Neuronal stem cell (in vitro differentiated cells): ENCODE measurements at regions not wholly inside any gene's neighbourhood (a gene's known extent, or its start where the extent isn't known, plus 50 kb on each side); places are given as distances from the start of the nearest gene placed in this dataset.

Experiments used
- DNase-seq: peaks from one replicate; pipeline ENCODE4 v3.0.0-alpha.2; 2013; ENCODE audit warnings: low spot score
- H2AFZ ChIP-seq: one replicate; pipeline ENCODE4 v1.6.1; 2013; ENCODE audit warnings: mild to moderate bottlenecking, low read length, inconsistent platforms
- H2AK5ac ChIP-seq: 2 replicates; pipeline ENCODE4 v1.6.1; 2013; ENCODE audit warnings: low read depth, mild to moderate bottlenecking, inconsistent platforms, low read length, moderate library complexity, mixed read lengths
- H2BK120ac ChIP-seq: 2 replicates; pipeline ENCODE4 v1.6.1; 2013; ENCODE audit warnings: low read depth, mild to moderate bottlenecking, inconsistent platforms, low read length, moderate library complexity, mixed read lengths
- H2BK12ac ChIP-seq: one replicate; pipeline ENCODE4 v1.6.1; 2013; ENCODE audit warnings: low read length, inconsistent platforms
- H2BK15ac ChIP-seq: 2 replicates; pipeline ENCODE4 v1.6.1; 2013; ENCODE audit warnings: mild to moderate bottlenecking, low read length, inconsistent platforms, mixed read lengths
- H2BK5ac ChIP-seq: one replicate; pipeline ENCODE4 v1.6.1; 2013; ENCODE audit warnings: inconsistent platforms, mild to moderate bottlenecking, low read length, moderate library complexity
- H3K14ac ChIP-seq: one replicate; pipeline ENCODE4 v1.6.1; 2013; ENCODE audit warnings: low read length, inconsistent platforms
- H3K18ac ChIP-seq: 2 replicates; pipeline ENCODE4 v1.6.1; 2013; ENCODE audit warnings: low read length, inconsistent platforms
- H3K23ac ChIP-seq: 2 replicates; pipeline ENCODE4 v1.6.1; 2013; ENCODE audit warnings: low read depth, mild to moderate bottlenecking, mixed read lengths, low read length, inconsistent platforms; ENCODE audit not compliant: poor library complexity
- H3K27ac ChIP-seq: replicated peaks from 3 replicates; pipeline ENCODE4 v1.5.1; 2013; ENCODE audit warnings: low read length, inconsistent platforms
- H3K27me3 ChIP-seq, 3 experiments: 2 replicates each; pipeline ENCODE4 v1.6.1; 2013; ENCODE audit warnings: low read length in 3 of 3, mild to moderate bottlenecking in 2 of 3, inconsistent platforms in 1 of 3, low read depth in 1 of 3, mixed read lengths in 1 of 3, moderate library complexity in 1 of 3; ENCODE audit not compliant: control insufficient read depth in 3 of 3, insufficient read depth in 3 of 3
- H3K36me3 ChIP-seq, 2 donors: replicated peaks in 1 of 2; 2 replicates each; pipeline ENCODE4 v1.6.1; 2013; ENCODE audit warnings: low read length in 2 of 2; ENCODE audit not compliant: control insufficient read depth in 2 of 2, insufficient read depth in 2 of 2
- H3K4ac ChIP-seq: 2 replicates; pipeline ENCODE4 v1.6.1; 2013; ENCODE audit warnings: inconsistent platforms, mild to moderate bottlenecking, low read length, moderate library complexity
- H3K4me1 ChIP-seq, 2 donors: 1 replicate in 1 of 2; 2 replicates in 1 of 2; pipeline ENCODE4 v1.6.1; 2013; ENCODE audit warnings: low read length in 2 of 2, low read depth in 1 of 2; ENCODE audit not compliant: control insufficient read depth in 2 of 2, insufficient read depth in 1 of 2
- H3K4me2 ChIP-seq: one replicate; pipeline ENCODE4 v1.6.1; 2013; ENCODE audit warnings: mild to moderate bottlenecking, low read length, inconsistent platforms; ENCODE audit not compliant: insufficient read depth, poor library complexity, severe bottlenecking
- H3K4me3 ChIP-seq, 2 donors: 2 replicates each; pipeline ENCODE4 v1.5.1; 2013; ENCODE audit warnings: low read length in 2 of 2, mild to moderate bottlenecking in 2 of 2, inconsistent platforms in 1 of 2, moderate library complexity in 1 of 2
- H3K79me1 ChIP-seq: one replicate; pipeline ENCODE4 v1.6.1; 2013; ENCODE audit warnings: low read depth, mild to moderate bottlenecking, inconsistent platforms, low read length, moderate library complexity
- H3K9ac ChIP-seq: one replicate; pipeline ENCODE4 v1.6.1; 2013; ENCODE audit warnings: mild to moderate bottlenecking, low read depth, low read length, inconsistent platforms; ENCODE audit not compliant: poor library complexity
- H3K9me3 ChIP-seq, 2 donors: replicated peaks in 1 of 2; 2 replicates each; pipeline versions ENCODE3 to v1.6.1; 2013; ENCODE audit warnings: low read length in 2 of 2, mild to moderate bottlenecking in 2 of 2, inconsistent platforms in 1 of 2, low read depth in 1 of 2, mixed read lengths in 1 of 2, moderate library complexity in 1 of 2; ENCODE audit not compliant: control insufficient read depth in 2 of 2, insufficient read depth in 1 of 2
- H4K8ac ChIP-seq: one replicate; pipeline ENCODE4 v1.6.1; 2013; ENCODE audit warnings: low read depth, mild to moderate bottlenecking, inconsistent platforms, low read length, moderate library complexity
- H4K91ac ChIP-seq: one replicate; pipeline ENCODE4 v1.6.1; 2013; ENCODE audit warnings: low read length, low read depth, mild to moderate bottlenecking, inconsistent platforms; ENCODE audit not compliant: poor library complexity
- WGBS, 2 donors: extraction: QIAGEN DNeasy Blood & Tissue Kit; methylation state at CpG; one replicate each; pipeline ENCODE4 v1.1.7; 2013; ENCODE audit warnings: missing lambda C conversion rate in 2 of 2, mixed read lengths in 1 of 2; ENCODE audit not compliant: insufficient read length in 2 of 2, insufficient replicate concordance in 1 of 2; ENCODE audit errors: extremely low coverage in 2 of 2; 5-methylcytosine and 5-hydroxymethylcytosine counted together

GRCh38 chr13:111620166-111620565, 299.7 kb downstream of the TEX29 start:
- H3K4me2 ChIP-seq, result no peak overlapping the region
- no peak overlapping the region for H3K27ac ChIP-seq
- H2BK12ac ChIP-seq, result peak overlapping the region; percentile 14
- no peak overlapping the region for H3K14ac ChIP-seq
- no CpG with 5 or more reads among the region's 6 CpGs for WGBS, 2 donors
- H2AFZ ChIP-seq, result no peak overlapping the region
- no peak overlapping the region for H3K9ac ChIP-seq
- no peak overlapping the region for H2BK15ac ChIP-seq
- no peak overlapping the region for H3K4ac ChIP-seq
- peaks cover 2% of the 10 kb centered on the region in 2 donors for H3K4me1 ChIP-seq
- H4K91ac ChIP-seq, result no peak overlapping the region
- no peak overlapping the region for H3K23ac ChIP-seq
- H2BK120ac ChIP-seq, result no peak overlapping the region
- H3K18ac ChIP-seq, result no peak overlapping the region
- no peak overlapping the region for H3K4me3 ChIP-seq
- H3K79me1 ChIP-seq, result peaks cover 3% of the 10 kb centered on the region
- H2AK5ac ChIP-seq, result no peak overlapping the region
- no peak for DNase-seq
- H3K27me3 ChIP-seq, result no peaks in the 10 kb centered on the region
- H3K9me3 ChIP-seq, result no peaks in the 10 kb centered on the region
- no peak overlapping the region for H2BK5ac ChIP-seq
- H3K36me3 ChIP-seq, result peaks cover 0 to 2% of the 10 kb centered on the region in 2 donors
- H4K8ac ChIP-seq, result no peak overlapping the region

GRCh38 chr13:111620586-111620985, 300.1 kb downstream of the TEX29 start:
- no peaks in the 10 kb centered on the region for H3K27me3 ChIP-seq
- H3K36me3 ChIP-seq, result peaks cover 0 to 2% of the 10 kb centered on the region in 2 donors
- peaks cover 2% of the 10 kb centered on the region in 2 donors for H3K4me1 ChIP-seq
- peak overlapping the region; percentile 14 for H2BK12ac ChIP-seq
- no peak overlapping the region for H3K4ac ChIP-seq
- peak overlapping the region; percentile 20 for H2AK5ac ChIP-seq
- H3K14ac ChIP-seq, result no peak overlapping the region
- H2AFZ ChIP-seq, result no peak overlapping the region
- no peak overlapping the region for H4K91ac ChIP-seq
- no peak for DNase-seq
- 100% methylated on average over 1 of the region's 9 CpGs; no CpG with 5 or more reads in 1 of the 2 donors for WGBS, 2 donors
- no peak overlapping the region for H3K9ac ChIP-seq
- H2BK15ac ChIP-seq, result peak overlapping the region; percentile 62
- no peak overlapping the region for H3K4me2 ChIP-seq
- H3K79me1 ChIP-seq, result peaks cover 3% of the 10 kb centered on the region
- H3K18ac ChIP-seq, result no peak overlapping the region
- no peak overlapping the region for H4K8ac ChIP-seq
- H3K9me3 ChIP-seq, result no peaks in the 10 kb centered on the region
- H3K23ac ChIP-seq, result no peak overlapping the region
- no peak overlapping the region for H2BK120ac ChIP-seq
- peak overlapping the region in 1 of 2 donors; percentile 1 for H3K4me3 ChIP-seq
- no peak overlapping the region for H3K27ac ChIP-seq
- H2BK5ac ChIP-seq, result no peak overlapping the region

- Histone ChIP-seq H3K27ac (no peak overlapping the region), H3K79me1 (peaks cover 3% of the 10 kb centered on the region), H3K4me1 (peaks cover 2% of the 10 kb centered on the region in 2 donors), H4K91ac (peak overlapping the region; percentile 64), H3K14ac (peak overlapping the region; percentile 41), H3K36me3 (peaks cover 0 to 2% of the 10 kb centered on the region in 2 donors), H3K4me3 (peak overlapping the region in 1 of 2 donors; percentile 68), H2BK120ac (no peak overlapping the region), H3K9me3 (no peaks in the 10 kb centered on the region), H2AFZ (no peak overlapping the region), H3K9ac (no peak overlapping the region), H3K4ac (no peak overlapping the region), H4K8ac (no peak overlapping the region), H3K27me3 (no peaks in the 10 kb centered on the region), H3K4me2 (no peak overlapping the region), H2AK5ac (no peak overlapping the region), H3K23ac (peak overlapping the region; percentile 9), H2BK12ac (peak overlapping the region; percentile 14), H2BK5ac (no peak overlapping the region), H3K18ac (no peak overlapping the region), H2BK15ac (no peak overlapping the region)
- DNase-seq, result no peak
- WGBS, 2 donors, result 100% methylated on average over 2 of the region's 5 CpGs; no CpG with 5 or more reads in 1 of the 2 donors
Observed at GRCh38 chr13:111621164-111621563, 300.7 kb downstream of the TEX29 start.

- no CpG with 5 or more reads among the region's 21 CpGs for WGBS, 2 donors
- H2BK12ac ChIP-seq, result no peak overlapping the region
Observed at GRCh38 chr13:111622051-111622531, 301.6 kb downstream of the TEX29 start.

More at GRCh38 chr13:111622051-111622531, 301.6 kb downstream of the TEX29 start:
- H2AFZ ChIP-seq, result no peak overlapping the region
- H3K18ac ChIP-seq, result peak overlapping the region; percentile 55
- H3K14ac ChIP-seq, result no peak overlapping the region
- H3K4me3 ChIP-seq, result peak overlapping the region in 1 of 2 donors; percentile 68
- H2AK5ac ChIP-seq, result peak overlapping the region; percentile 41
- peaks cover 3% of the 10 kb centered on the region for H3K79me1 ChIP-seq
- no peak overlapping the region for H3K4ac ChIP-seq
- peaks cover 0 to 2% of the 10 kb centered on the region in 2 donors for H3K36me3 ChIP-seq
- no peak overlapping the region for H4K91ac ChIP-seq
- peak overlapping the region; percentile 44 for H2BK5ac ChIP-seq
- H3K23ac ChIP-seq, result peak overlapping the region; percentile 25
- H3K27ac ChIP-seq, result no peak overlapping the region
- H2BK15ac ChIP-seq, result peak overlapping the region; percentile 54
- peaks cover 2% of the 10 kb centered on the region in 2 donors for H3K4me1 ChIP-seq
- H3K9me3 ChIP-seq, result no peaks in the 10 kb centered on the region
- H3K27me3 ChIP-seq, result no peaks in the 10 kb centered on the region
- H2BK120ac ChIP-seq, result no peak overlapping the region
- H3K9ac ChIP-seq, result peak overlapping the region; percentile 1
- no peak for DNase-seq
- no peak overlapping the region for H3K4me2 ChIP-seq
- no peak overlapping the region for H4K8ac ChIP-seq
